ENCODE measurements at regions not wholly inside any gene's neighbourhood (a gene's known extent, or its start where the extent isn't known, plus 50 kb on each side); places are given as distances from the start of the nearest gene placed in this dataset.

- no peak for DNase-seq (ENCODE audit: low spot score in 2 of 2)
- H3K27ac ChIP-seq: no peak overlapping the region
- peaks cover 0 to 19% (median 0%) of the 10 kb centered on the region in 4 donors for H3K9me3 ChIP-seq
- 72 to 85% methylated on average over 1 of the region's 1 CpG for WGBS, 2 donors
- no peaks in the 10 kb centered on the region for H3K36me3 ChIP-seq
- no peak for TF ChIP-seq CTCF (IDR thresholded peaks at IDR 0.05)
- no peak for TF ChIP-seq EP300 (IDR thresholded peaks at IDR 0.05)
- TF ChIP-seq POLR2A (IDR thresholded peaks at IDR 0.05): no peak
- no peaks in the 10 kb centered on the region for H3K4me1 ChIP-seq
- no peaks in the 10 kb centered on the region for H3K27me3 ChIP-seq
- H3K4me3 ChIP-seq: no peak overlapping the region
Observed at GRCh38 chr1:168454211-168454815, 89.5 kb downstream of the XCL2 start.

- no peaks in the 10 kb centered on the region for H3K36me3 ChIP-seq
- WGBS, 2 donors: 94 to 95% methylated on average over 4 of the region's 4 CpGs
- no peak for DNase-seq (ENCODE audit: low spot score in 2 of 2)
- TF ChIP-seq CTCF (IDR thresholded peaks at IDR 0.05): no peak
- no peak for TF ChIP-seq POLR2A (IDR thresholded peaks at IDR 0.05)
- no peak for TF ChIP-seq EP300 (IDR thresholded peaks at IDR 0.05)
- no peaks in the 10 kb centered on the region for H3K4me1 ChIP-seq
- no peak overlapping the region for H3K27ac ChIP-seq
- H3K27me3 ChIP-seq: no peaks in the 10 kb centered on the region
- no peak overlapping the region for H3K4me3 ChIP-seq
- H3K9me3 ChIP-seq: peaks cover 0 to 19% (median 0%) of the 10 kb centered on the region in 4 donors
Observed at GRCh38 chr1:168453056-168453455, 90.7 kb downstream of the XCL2 start.

- Histone ChIP-seq H3K4me1 (no peaks in the 10 kb centered on the region), H3K36me3 (no peaks in the 10 kb centered on the region), H3K4me3 (no peak overlapping the region), H3K9me3 (peaks cover 0 to 19% (median 0%) of the 10 kb centered on the region in 4 donors), H3K27ac (no peak overlapping the region), H3K27me3 (no peaks in the 10 kb centered on the region)
- no peak for DNase-seq (ENCODE audit: low spot score in 2 of 2)
- no peak for TF ChIP-seq POLR2A (IDR thresholded peaks at IDR 0.05)
- no peak for TF ChIP-seq CTCF (IDR thresholded peaks at IDR 0.05)
- WGBS, 2 donors: 60 to 65% methylated on average over 1 of the region's 1 CpG
Observed at GRCh38 chr1:168452329-168452728, 91.5 kb downstream of the XCL2 start.

GRCh38 chr1:168447871-168448270, 95.9 kb downstream of the XCL2 start:
- Histone ChIP-seq H3K27me3 (no peaks in the 10 kb centered on the region), H3K4me1 (no peaks in the 10 kb centered on the region), H3K9me3 (peaks cover 0 to 11% (median 0%) of the 10 kb centered on the region in 4 donors), H3K27ac (no peak overlapping the region), H3K36me3 (no peaks in the 10 kb centered on the region), H3K4me3 (no peak overlapping the region)
- TF ChIP-seq CTCF (IDR thresholded peaks at IDR 0.05) (no peak), POLR2A (IDR thresholded peaks at IDR 0.05) (no peak), EP300 (IDR thresholded peaks at IDR 0.05) (no peak)
- no peak for DNase-seq (ENCODE audit: low spot score in 2 of 2)
- WGBS, 2 donors: 53 to 92% methylated on average over 1 of the region's 1 CpG

- Histone ChIP-seq H3K27ac (no peak overlapping the region), H3K27me3 (no peaks in the 10 kb centered on the region), H3K4me3 (no peak overlapping the region), H3K9me3 (no peaks in the 10 kb centered on the region), H3K36me3 (no peaks in the 10 kb centered on the region), H3K4me1 (no peaks in the 10 kb centered on the region)
- no peak for DNase-seq (ENCODE audit: low spot score in 2 of 2)
- no peak for TF ChIP-seq POLR2A (IDR thresholded peaks at IDR 0.05)
- TF ChIP-seq EP300 (IDR thresholded peaks at IDR 0.05): no peak
- TF ChIP-seq CTCF (IDR thresholded peaks at IDR 0.05): no peak
- WGBS, 2 donors: 90 to 92% methylated on average over 5 of the region's 5 CpGs
Observed at GRCh38 chr1:168446081-168446480, 97.7 kb downstream of the XCL2 start.

Data from tibial nerve (tissue), 4 donors.